ENCODE measurements at regions not wholly inside any gene's neighbourhood (a gene's known extent, or its start where the extent isn't known, plus 50 kb on each side); places are given as distances from the start of the nearest gene placed in this dataset.
A peak's percentile ranks its signal among the peaks of the same experiment; 100 is the strongest.

- H3K36me3 ChIP-seq (ENCODE audit: control insufficient read depth in 4 of 4, insufficient read depth in 4 of 4, low read length in 4 of 4) = no peaks in the 10 kb centered on the region
- H3K9ac ChIP-seq (ENCODE audit: insufficient read depth in 1 of 2, low read length in 2 of 2) = no peak overlapping the region
- DNase-seq = no peak
- peaks cover 0 to 3% (median 0%) of the 10 kb centered on the region in 4 donors for H3K9me3 ChIP-seq (ENCODE audit: control insufficient read depth in 4 of 4, insufficient read depth in 3 of 4, low read length in 3 of 4)
- no peak for TF ChIP-seq CTCF (IDR thresholded peaks at IDR 0.05; ENCODE audit: control extremely low read depth, extremely low read depth)
- 70 to 76% methylated on average over 12 of the region's 12 CpGs for WGBS, 2 donors
- peaks cover 0 to 5% (median 0%) of the 10 kb centered on the region in 5 donors for H3K4me1 ChIP-seq (ENCODE audit: control insufficient read depth in 5 of 5, insufficient read depth in 5 of 5, low read length in 5 of 5)
- no peak for ATAC-seq (ENCODE audit: insufficient read depth, low FRiP score)
- H3K27ac ChIP-seq (ENCODE audit: low read depth in 1 of 2, low read length in 1 of 2) = no peak overlapping the region
- H3K4me3 ChIP-seq = no peak overlapping the region
- no peaks in the 10 kb centered on the region for H3K27me3 ChIP-seq (ENCODE audit: control insufficient read depth in 3 of 3, insufficient read depth in 3 of 3, low read length in 2 of 3)
Observed at GRCh38 chr2:126990605-126991532, 92.2 kb downstream of the TEX51 start.

- WGBS, 2 donors = 53 to 66% methylated on average over 2 of the region's 2 CpGs
- no peak for ATAC-seq (ENCODE audit: insufficient read depth, low FRiP score)
- no peak overlapping the region for H3K9ac ChIP-seq (ENCODE audit: insufficient read depth in 1 of 2, low read length in 2 of 2)
- no peaks in the 10 kb centered on the region for H3K27me3 ChIP-seq (ENCODE audit: control insufficient read depth in 3 of 3, insufficient read depth in 3 of 3, low read length in 2 of 3)
- H3K27ac ChIP-seq (ENCODE audit: low read depth in 1 of 2, low read length in 1 of 2) = no peak overlapping the region
- TF ChIP-seq CTCF (IDR thresholded peaks at IDR 0.05; ENCODE audit: control extremely low read depth, extremely low read depth) = no peak
- peaks cover 0 to 3% (median 0%) of the 10 kb centered on the region in 4 donors for H3K9me3 ChIP-seq (ENCODE audit: control insufficient read depth in 4 of 4, insufficient read depth in 3 of 4, low read length in 3 of 4)
- H3K36me3 ChIP-seq (ENCODE audit: control insufficient read depth in 4 of 4, insufficient read depth in 4 of 4, low read length in 4 of 4) = no peaks in the 10 kb centered on the region
- H3K4me1 ChIP-seq (ENCODE audit: control insufficient read depth in 5 of 5, insufficient read depth in 5 of 5, low read length in 5 of 5) = peaks cover 0 to 8% (median 0%) of the 10 kb centered on the region in 5 donors
- no peak for DNase-seq
- H3K4me3 ChIP-seq = no peak overlapping the region
Observed at GRCh38 chr2:126994340-126994777, 95.7 kb downstream of the TEX51 start.

- H3K4me3 ChIP-seq = no peak overlapping the region
- no peak overlapping the region for H3K9ac ChIP-seq (ENCODE audit: insufficient read depth in 1 of 2, low read length in 2 of 2)
- H3K27me3 ChIP-seq (ENCODE audit: control insufficient read depth in 3 of 3, insufficient read depth in 3 of 3, low read length in 2 of 3) = no peaks in the 10 kb centered on the region
- H3K4me1 ChIP-seq (ENCODE audit: control insufficient read depth in 5 of 5, insufficient read depth in 5 of 5, low read length in 5 of 5) = peaks cover 0 to 8% (median 0%) of the 10 kb centered on the region in 5 donors
- WGBS, 2 donors = 43 to 51% methylated on average over 5 of the region's 5 CpGs
- ATAC-seq (ENCODE audit: insufficient read depth, low FRiP score) (no peak), DNase-seq (peak in 1 of 3 donors; percentile 42)
- no peak overlapping the region for H3K27ac ChIP-seq (ENCODE audit: low read depth in 1 of 2, low read length in 1 of 2)
- TF ChIP-seq CTCF (IDR thresholded peaks at IDR 0.05; ENCODE audit: control extremely low read depth, extremely low read depth) = no peak
- H3K36me3 ChIP-seq (ENCODE audit: control insufficient read depth in 4 of 4, insufficient read depth in 4 of 4, low read length in 4 of 4) = no peaks in the 10 kb centered on the region
- no peaks in the 10 kb centered on the region for H3K9me3 ChIP-seq (ENCODE audit: control insufficient read depth in 4 of 4, insufficient read depth in 3 of 4, low read length in 3 of 4)
Observed at GRCh38 chr2:126995621-126996377, 97.1 kb downstream of the TEX51 start.

Measured in lung (tissue), 11 donors.